H1 (cell line): ENCODE measurements at regions not wholly inside any gene's neighbourhood (a gene's known extent, or its start where the extent isn't known, plus 50 kb on each side); places are given as distances from the start of the nearest gene placed in this dataset.

ENCODE experiments used
- ATF2 ChIP-seq: IDR thresholded peaks from 2 replicates; pipeline ENCODE4 v1.6.1; 2012; ENCODE audit warnings: low read length, inconsistent platforms
- CHD2 ChIP-seq: IDR thresholded peaks from 2 replicates; pipeline ENCODE4 v1.6.1; 2012; ENCODE audit warnings: low read length, improper control_type of control experiment
- CTCF ChIP-seq, 3 experiments: IDR thresholded peaks; 1 replicate in 2 of 3; 2 replicates in 1 of 3; pipeline versions ENCODE4 v1.5.1 to v1.6.1; 2011; ENCODE audit warnings: low read length in 3 of 3, mild to moderate bottlenecking in 3 of 3, inconsistent platforms in 2 of 3, low read depth in 1 of 3, moderate library complexity in 1 of 3; ENCODE audit not compliant: insufficient read depth in 1 of 3; ENCODE audit errors: control extremely low read depth in 1 of 3
- HDAC2 ChIP-seq, 2 experiments: fragments of 300-600 bp in 1 of 2; sonication (generic) in 1 of 2; IDR thresholded peaks; 2 replicates each; pipeline ENCODE4 v1.6.1; 2011 to 2012; ENCODE audit warnings: low read depth in 2 of 2, low read length in 2 of 2, mild to moderate bottlenecking in 2 of 2, moderate library complexity in 2 of 2, borderline replicate concordance in 1 of 2, inconsistent platforms in 1 of 2
- KDM1A ChIP-seq: fragments of 200-600, 300-600 bp; sonication (generic); IDR thresholded peaks from 2 replicates; pipeline ENCODE4 v1.7.1; 2016; ENCODE audit warnings: mild to moderate bottlenecking, low read length, borderline replicate concordance
- NANOG ChIP-seq: IDR thresholded peaks from 2 replicates; pipeline ENCODE4 v1.6.1; 2011; ENCODE audit warnings: low read length, low read depth, mild to moderate bottlenecking, inconsistent platforms; ENCODE audit not compliant: insufficient read depth, poor library complexity, severe bottlenecking
- POLR2A ChIP-seq, 2 experiments: IDR thresholded peaks; 1 replicate in 1 of 2; 2 replicates in 1 of 2; pipeline ENCODE4 v1.6.1; 2011; ENCODE audit warnings: low read depth in 2 of 2, low read length in 2 of 2, mild to moderate bottlenecking in 2 of 2; ENCODE audit errors: control extremely low read depth in 1 of 2
- ZNF274 ChIP-seq: IDR thresholded peaks from 2 replicates; pipeline ENCODE4 v1.7.0; 2012; ENCODE audit warnings: low read length, borderline replicate concordance; ENCODE audit errors: extremely low read depth

- TF ChIP-seq CHD2 (no peak), KDM1A (no peak), POLR2A (IDR thresholded peaks at IDR 0.05; ENCODE audit: control extremely low read depth in 1 of 2, low read depth in 2 of 2, low read length in 2 of 2) (no peak), ZNF274 (no peak), CTCF (IDR thresholded peaks at IDR 0.05; ENCODE audit: control extremely low read depth in 1 of 3, insufficient read depth in 1 of 3, low read depth in 1 of 3, low read length in 3 of 3) (no peak), ATF2 (no peak), HDAC2 (IDR thresholded peaks at IDR 0.05; ENCODE audit: borderline replicate concordance in 1 of 2, low read depth in 2 of 2, low read length in 2 of 2) (no peak), NANOG (no peak)
Observed at GRCh38 chr5:158309088-158309807, 450.3 kb upstream of the CLINT1 start.
